Epithelial cell of proximal tubule (primary cell): ENCODE measurements at regions not wholly inside any gene's neighbourhood (a gene's known extent, or its start where the extent isn't known, plus 50 kb on each side); places are given as distances from the start of the nearest gene placed in this dataset.

Source experiments
- DNase-seq: peaks from one replicate; pipeline ENCODE4 v3.0.0-alpha.2; 2011; ENCODE audit warnings: low read depth
- H3K4me3 ChIP-seq: 2 replicates; pipeline ENCODE4 v1.5.1; 2011; ENCODE audit warnings: low read depth, mild to moderate bottlenecking, low read length
- TF ChIP-seq, protein P1 (sequence below): conservative IDR thresholded peaks from 2 replicates; pipeline ENCODE4 v1.5.1; 2012; ENCODE audit warnings: low read depth, mild to moderate bottlenecking, low read length

DNA sequence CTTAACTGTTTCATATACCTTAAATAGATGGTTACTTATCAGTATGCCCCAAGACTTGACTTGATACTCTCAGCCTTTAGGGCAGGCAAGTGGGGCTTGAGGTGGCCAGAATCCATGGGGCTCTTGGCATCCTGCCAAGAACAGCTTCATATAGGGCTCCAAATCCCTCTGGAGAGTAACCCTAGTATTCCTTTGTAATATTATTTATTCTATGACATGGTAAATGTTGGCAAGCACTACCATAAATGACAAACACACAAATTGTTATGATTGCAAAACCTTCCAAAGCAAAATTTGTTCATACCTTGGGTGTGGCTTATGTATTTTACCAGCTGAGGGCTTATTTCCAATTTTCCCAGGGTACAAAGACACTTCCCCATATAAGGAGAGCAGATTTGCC is 257.4 kb upstream of the TRPC7 start:
- no peak for DNase-seq
- TF ChIP-seq, protein P1, sequence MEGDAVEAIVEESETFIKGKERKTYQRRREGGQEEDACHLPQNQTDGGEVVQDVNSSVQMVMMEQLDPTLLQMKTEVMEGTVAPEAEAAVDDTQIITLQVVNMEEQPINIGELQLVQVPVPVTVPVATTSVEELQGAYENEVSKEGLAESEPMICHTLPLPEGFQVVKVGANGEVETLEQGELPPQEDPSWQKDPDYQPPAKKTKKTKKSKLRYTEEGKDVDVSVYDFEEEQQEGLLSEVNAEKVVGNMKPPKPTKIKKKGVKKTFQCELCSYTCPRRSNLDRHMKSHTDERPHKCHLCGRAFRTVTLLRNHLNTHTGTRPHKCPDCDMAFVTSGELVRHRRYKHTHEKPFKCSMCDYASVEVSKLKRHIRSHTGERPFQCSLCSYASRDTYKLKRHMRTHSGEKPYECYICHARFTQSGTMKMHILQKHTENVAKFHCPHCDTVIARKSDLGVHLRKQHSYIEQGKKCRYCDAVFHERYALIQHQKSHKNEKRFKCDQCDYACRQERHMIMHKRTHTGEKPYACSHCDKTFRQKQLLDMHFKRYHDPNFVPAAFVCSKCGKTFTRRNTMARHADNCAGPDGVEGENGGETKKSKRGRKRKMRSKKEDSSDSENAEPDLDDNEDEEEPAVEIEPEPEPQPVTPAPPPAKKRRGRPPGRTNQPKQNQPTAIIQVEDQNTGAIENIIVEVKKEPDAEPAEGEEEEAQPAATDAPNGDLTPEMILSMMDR = no peak
- H3K4me3 ChIP-seq = no peak overlapping the region

DNA sequence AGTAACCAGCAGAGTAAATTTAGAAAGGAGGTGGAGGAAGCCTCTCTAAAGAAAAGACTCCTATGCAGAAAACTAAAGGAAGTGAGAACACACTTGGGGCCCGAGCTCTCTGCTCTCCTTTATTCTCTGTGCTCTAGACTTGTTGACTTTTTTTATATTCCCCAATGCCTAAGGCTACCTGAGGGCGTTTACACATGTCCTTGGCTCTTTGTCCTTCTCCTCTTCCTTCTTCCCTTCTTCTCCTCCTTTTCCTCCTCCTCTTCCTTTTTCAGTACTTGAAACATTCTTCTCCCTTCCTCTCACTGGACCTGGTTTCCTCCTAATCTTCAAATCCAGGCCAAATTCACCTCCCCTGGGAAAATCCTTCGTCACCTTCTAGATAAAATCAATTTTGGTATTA is 256.4 kb upstream of the TRPC7 start:
- H3K4me3 ChIP-seq = no peak overlapping the region
- no peak for DNase-seq
- TF ChIP-seq, protein P1 = no peak

DNA sequence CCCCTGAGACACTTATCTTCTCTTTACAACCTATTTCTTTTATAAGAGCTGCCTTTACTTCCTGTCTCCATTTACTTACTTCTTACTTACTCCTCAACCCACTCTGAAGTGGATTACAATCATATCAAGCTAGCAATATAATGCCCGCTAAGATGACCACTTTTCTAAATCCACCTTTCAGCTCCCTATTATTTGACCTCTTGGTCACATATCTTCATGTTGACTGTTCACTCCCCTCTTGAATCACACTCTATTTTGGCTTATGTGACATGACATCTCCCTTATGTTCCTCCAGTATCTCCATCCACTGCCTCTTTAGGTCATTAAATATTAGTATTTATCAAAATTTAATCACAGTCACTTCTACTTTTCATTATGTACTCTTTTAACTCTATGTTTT is 255.3 kb upstream of the TRPC7 start:
- no peak for DNase-seq
- no peak overlapping the region for H3K4me3 ChIP-seq
- TF ChIP-seq, protein P1 = no peak

DNA sequence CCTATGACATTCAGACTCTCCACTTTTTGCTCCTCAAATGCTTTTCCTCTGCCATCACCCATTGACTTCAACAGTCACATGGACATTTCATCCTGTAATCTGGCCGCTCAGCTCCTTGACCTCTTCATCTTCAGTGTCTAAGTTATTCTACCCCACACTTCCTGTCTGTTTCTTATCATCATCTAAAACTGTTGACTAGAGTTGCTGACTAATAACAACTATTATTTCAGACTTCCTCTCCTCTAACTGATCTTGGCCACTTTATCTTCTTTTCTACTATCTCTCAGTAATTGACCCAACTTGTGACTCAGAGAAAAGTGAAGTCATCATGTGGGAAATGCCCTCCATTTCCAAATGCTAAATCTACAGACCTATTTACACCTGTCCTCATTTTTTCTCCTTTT is 254.7 kb upstream of the TRPC7 start:
- no peak for DNase-seq
- no peak overlapping the region for H3K4me3 ChIP-seq
- TF ChIP-seq, protein P1 = no peak

DNA sequence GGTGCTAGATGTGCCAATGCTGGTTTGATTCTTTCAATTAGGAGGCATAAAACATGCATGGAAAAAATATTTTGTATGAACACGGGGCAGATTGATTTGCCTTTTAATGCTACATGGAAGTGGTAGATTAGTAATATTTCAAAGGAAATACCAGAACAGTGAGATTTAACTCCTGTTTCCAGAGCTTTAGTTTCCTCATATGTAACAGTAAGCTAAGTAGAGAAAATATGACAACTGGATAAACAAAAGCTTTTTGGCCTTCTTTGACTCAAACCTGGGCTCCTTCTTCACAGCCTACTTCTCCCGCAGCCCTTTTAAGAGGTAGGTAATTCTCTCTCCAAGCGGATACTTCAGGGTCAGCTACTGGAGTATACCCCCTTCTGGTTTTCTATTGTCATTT is 254.2 kb upstream of the TRPC7 start:
- TF ChIP-seq, protein P1 = no peak
- no peak overlapping the region for H3K4me3 ChIP-seq
- DNase-seq = no peak

DNA sequence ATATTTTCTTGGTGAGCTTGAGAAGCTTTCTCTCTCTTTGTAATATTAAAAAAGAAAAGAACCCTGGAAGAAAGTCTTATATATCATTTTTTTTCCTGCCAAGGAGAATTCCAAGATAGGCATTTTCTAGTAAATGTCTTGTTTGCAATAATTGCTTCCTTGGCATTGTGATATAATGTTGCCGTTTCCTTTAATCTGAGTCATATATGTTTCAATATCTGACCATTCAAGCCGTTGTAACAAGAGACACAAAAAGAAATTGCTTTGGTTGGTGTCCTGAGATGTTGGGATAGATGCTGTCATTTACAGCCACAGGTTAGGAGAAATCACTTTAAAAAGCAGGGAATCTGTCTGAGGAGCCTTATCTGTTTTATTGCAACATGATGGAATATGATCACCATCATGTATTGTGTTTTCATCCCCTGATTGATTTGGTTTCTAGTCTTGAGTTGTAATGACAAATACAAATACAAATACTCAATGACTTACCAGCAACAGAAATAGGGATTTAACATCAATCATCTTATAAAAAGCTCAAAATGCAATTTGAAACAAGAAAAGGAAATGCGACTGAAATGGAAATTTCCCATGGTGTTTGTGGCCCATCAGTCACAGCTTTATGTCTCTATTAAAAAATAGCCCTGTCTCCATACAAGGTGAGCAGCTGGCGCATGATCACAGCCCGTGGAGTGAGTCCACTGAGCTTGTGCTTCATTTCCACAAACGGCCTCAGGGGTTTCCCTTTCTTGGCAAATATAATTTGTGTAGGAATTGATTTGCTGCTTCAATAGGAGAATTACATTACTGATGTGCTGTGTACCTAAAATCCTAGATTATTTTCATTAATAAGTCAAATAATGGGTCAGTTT is 250.1 kb upstream of the TRPC7 start:
- TF ChIP-seq, protein P1 = no peak
- H3K4me3 ChIP-seq = no peak overlapping the region
- DNase-seq = no peak

DNA sequence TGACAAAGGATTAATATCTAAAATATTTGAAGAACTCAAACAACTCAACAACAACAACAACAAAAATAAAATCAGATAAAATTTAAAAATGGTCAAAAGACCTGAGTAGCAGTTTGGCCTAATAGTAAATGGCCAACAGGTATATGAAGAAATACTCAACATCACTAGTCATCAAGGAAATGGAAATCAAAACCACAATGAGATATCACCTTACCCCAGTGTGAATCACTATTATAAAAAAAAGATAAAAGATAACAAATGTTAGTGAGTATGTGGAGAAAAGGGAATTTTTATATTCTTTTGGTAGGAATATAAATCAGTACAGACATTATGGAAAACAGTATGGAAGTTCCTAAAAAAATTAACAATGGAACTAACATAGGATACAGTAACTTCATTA is 247.9 kb upstream of the TRPC7 start:
- H3K4me3 ChIP-seq = no peak overlapping the region
- TF ChIP-seq, protein P1 = no peak
- DNase-seq = no peak
